Gastrocnemius medialis (tissue), 4 donors: ENCODE measurements at regions not wholly inside any gene's neighbourhood (a gene's known extent, or its start where the extent isn't known, plus 50 kb on each side); places are given as distances from the start of the nearest gene placed in this dataset.

Experiments
- CTCF ChIP-seq, 5 experiments: fragments of 450-650 bp in 3 of 5; fragments of 200-600 bp in 2 of 5; sonication (generic) in 2 of 5; IDR thresholded peaks in 4 of 5; conservative IDR thresholded peaks in 1 of 5; 1 replicate in 4 of 5; 2 replicates in 1 of 5; pipeline ENCODE4 v1.5.1; 2016 to 2019; ENCODE audit warnings: antibody characterized with exemption in 5 of 5, mild to moderate bottlenecking in 3 of 5, moderate library complexity in 3 of 5
- POLR2A ChIP-seq, 2 donors: fragments of 450-650 bp; IDR thresholded peaks; one replicate each; pipeline ENCODE4 v1.6.1; 2017; ENCODE audit warnings: antibody characterized with exemption in 2 of 2, mild to moderate bottlenecking in 2 of 2, moderate library complexity in 2 of 2

- TF ChIP-seq CTCF (IDR thresholded peaks at IDR 0.05 in 4 of 5, conservative IDR thresholded peaks at IDR 0.05 in 1 of 5) (no peak), POLR2A (IDR thresholded peaks at IDR 0.05) (no peak)
Measured at GRCh38 chr14:66311990-66312389, 174.2 kb upstream of the CCDC196 start.
